PFSK-1 (cell line): ENCODE measurements at regions not wholly inside any gene's neighbourhood (a gene's known extent, or its start where the extent isn't known, plus 50 kb on each side); places are given as distances from the start of the nearest gene placed in this dataset.

Experiments used
- FOXP2 ChIP-seq: optimal IDR thresholded peaks from 2 replicates; pipeline ENCODE3; 2011; ENCODE audit warnings: borderline replicate concordance, control low read depth, inconsistent platforms; ENCODE audit not compliant: insufficient read depth; ENCODE audit errors: extremely low read length, extremely low read depth
- POLR2AphosphoS5 ChIP-seq: IDR thresholded peaks from 2 replicates; pipeline ENCODE4 v1.6.1; 2012; ENCODE audit warnings: low read depth, mild to moderate bottlenecking, control low read depth, low read length, moderate library complexity
- TF ChIP-seq, protein P1 (sequence below), 2 experiments: IDR thresholded peaks; 2 replicates each; pipeline versions ENCODE4 v1.6.1 to v1.8.0; 2011 to 2012; ENCODE audit warnings: low read depth in 2 of 2, low read length in 2 of 2, control low read depth in 1 of 2, inconsistent platforms in 1 of 2, mild to moderate bottlenecking in 1 of 2, moderate library complexity in 1 of 2; ENCODE audit not compliant: insufficient read depth in 1 of 2

DNA sequence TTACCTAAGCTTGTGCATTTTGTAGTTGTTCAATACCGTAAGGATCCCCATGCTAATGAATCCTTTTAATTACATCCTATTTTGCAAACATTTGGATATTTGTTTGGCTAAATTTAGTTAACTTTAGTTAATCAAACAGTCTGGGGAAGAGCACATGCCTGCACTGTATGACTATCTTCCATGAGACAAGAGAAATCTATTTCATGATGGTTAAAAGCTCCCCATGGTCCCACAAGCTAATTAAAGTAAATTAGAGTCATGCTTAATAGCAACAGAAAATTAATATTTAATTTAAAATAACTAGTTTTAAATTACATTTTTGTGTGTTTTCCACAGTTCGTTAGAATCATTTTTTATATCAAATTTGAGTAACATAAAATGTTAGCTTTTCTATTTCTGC, 95.4 kb upstream of the S1PR1 start:
- TF ChIP-seq POLR2AphosphoS5 (no peak), FOXP2 (no peak)
- TF ChIP-seq, protein P1, sequence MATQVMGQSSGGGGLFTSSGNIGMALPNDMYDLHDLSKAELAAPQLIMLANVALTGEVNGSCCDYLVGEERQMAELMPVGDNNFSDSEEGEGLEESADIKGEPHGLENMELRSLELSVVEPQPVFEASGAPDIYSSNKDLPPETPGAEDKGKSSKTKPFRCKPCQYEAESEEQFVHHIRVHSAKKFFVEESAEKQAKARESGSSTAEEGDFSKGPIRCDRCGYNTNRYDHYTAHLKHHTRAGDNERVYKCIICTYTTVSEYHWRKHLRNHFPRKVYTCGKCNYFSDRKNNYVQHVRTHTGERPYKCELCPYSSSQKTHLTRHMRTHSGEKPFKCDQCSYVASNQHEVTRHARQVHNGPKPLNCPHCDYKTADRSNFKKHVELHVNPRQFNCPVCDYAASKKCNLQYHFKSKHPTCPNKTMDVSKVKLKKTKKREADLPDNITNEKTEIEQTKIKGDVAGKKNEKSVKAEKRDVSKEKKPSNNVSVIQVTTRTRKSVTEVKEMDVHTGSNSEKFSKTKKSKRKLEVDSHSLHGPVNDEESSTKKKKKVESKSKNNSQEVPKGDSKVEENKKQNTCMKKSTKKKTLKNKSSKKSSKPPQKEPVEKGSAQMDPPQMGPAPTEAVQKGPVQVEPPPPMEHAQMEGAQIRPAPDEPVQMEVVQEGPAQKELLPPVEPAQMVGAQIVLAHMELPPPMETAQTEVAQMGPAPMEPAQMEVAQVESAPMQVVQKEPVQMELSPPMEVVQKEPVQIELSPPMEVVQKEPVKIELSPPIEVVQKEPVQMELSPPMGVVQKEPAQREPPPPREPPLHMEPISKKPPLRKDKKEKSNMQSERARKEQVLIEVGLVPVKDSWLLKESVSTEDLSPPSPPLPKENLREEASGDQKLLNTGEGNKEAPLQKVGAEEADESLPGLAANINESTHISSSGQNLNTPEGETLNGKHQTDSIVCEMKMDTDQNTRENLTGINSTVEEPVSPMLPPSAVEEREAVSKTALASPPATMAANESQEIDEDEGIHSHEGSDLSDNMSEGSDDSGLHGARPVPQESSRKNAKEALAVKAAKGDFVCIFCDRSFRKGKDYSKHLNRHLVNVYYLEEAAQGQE (IDR thresholded peaks at IDR 0.05; ENCODE audit: insufficient read depth in 1 of 2, low read depth in 2 of 2, low read length in 2 of 2) = no peak
